ENCODE measurements at regions not wholly inside any gene's neighbourhood (a gene's known extent, or its start where the extent isn't known, plus 50 kb on each side); places are given as distances from the start of the nearest gene placed in this dataset.
"Not testable (repeated sequence)": the region's sequence is repeated elsewhere in the genome, so short reads cannot be mapped to it uniquely, and the experiment has no call there.

DNA sequence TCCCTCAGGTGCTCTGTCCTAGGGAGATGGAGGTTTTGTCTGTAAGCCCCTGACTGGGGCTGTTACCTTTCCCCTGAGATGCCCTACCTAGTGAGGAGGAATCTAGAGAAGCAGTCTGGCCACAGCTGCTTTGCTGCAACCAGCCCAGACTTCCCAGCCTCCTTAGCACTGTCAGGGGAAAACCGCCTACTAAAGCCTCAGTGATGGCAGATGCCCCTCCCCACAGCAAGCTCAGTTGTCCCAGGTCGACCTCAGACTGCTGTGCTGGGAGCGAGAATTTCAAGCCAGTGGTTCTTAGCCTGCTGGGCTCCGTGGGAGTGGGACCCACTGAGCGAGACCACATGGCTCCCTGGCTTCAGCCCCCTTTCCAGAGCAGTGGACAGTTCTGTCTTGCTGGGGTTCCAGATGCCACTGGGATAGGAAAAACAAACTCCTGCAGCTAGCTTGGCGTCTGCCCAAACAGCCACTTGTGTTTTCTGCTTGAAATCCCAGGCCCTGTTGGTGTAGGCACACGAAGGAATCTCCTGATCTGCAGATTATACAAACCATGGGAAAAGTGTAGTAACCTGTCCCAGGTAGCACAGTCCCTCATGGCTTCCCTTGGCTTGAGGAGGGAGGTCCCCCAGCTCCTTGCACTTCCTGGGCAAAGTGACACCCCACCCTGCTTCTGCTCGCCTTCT, 146.4 kb upstream of the PROKR2 start:
- no peaks in the 10 kb centered on the region for H3K4me1 Mint-ChIP-seq
- Histone ChIP-seq H3K4me3 (no peak overlapping the region), H4K20me1 (ENCODE audit: low read depth) (no peaks in the 10 kb centered on the region), H3K27me3 (no peaks in the 10 kb centered on the region), H3K27ac (no peak overlapping the region), H3F3A (ENCODE audit: low read depth) (no peaks in the 10 kb centered on the region), H3K4me2 (no peak overlapping the region), H3K36me3 (no peaks in the 10 kb centered on the region), H3K9me3 (ENCODE audit: low read depth) (no peaks in the 10 kb centered on the region), H3K4me1 (no peaks in the 10 kb centered on the region), H2AFZ (replicated peaks) (no peak overlapping the region), H3K9ac (no peak overlapping the region), H3K79me2 (ENCODE audit: low read depth) (no peaks in the 10 kb centered on the region)
- peaks cover 13% of the 10 kb centered on the region for H3K9me3 Mint-ChIP-seq
- H3K27me3 Mint-ChIP-seq (ENCODE audit: insufficient read depth, low read depth), result peaks cover 2% of the 10 kb centered on the region
- no peak for DNase-seq (ENCODE audit: low spot score)
- no peak overlapping the region for H3K4me3 Mint-ChIP-seq
- no peaks in the 10 kb centered on the region for H3K36me3 Mint-ChIP-seq
- H3K27ac Mint-ChIP-seq, result no peak overlapping the region
- TF ChIP-seq EZH2phosphoT487 (IDR thresholded peaks at IDR 0.05), result no peak
- TF ChIP-seq EZH2 (IDR thresholded peaks at IDR 0.05), result no peak
- TF ChIP-seq, protein P1, sequence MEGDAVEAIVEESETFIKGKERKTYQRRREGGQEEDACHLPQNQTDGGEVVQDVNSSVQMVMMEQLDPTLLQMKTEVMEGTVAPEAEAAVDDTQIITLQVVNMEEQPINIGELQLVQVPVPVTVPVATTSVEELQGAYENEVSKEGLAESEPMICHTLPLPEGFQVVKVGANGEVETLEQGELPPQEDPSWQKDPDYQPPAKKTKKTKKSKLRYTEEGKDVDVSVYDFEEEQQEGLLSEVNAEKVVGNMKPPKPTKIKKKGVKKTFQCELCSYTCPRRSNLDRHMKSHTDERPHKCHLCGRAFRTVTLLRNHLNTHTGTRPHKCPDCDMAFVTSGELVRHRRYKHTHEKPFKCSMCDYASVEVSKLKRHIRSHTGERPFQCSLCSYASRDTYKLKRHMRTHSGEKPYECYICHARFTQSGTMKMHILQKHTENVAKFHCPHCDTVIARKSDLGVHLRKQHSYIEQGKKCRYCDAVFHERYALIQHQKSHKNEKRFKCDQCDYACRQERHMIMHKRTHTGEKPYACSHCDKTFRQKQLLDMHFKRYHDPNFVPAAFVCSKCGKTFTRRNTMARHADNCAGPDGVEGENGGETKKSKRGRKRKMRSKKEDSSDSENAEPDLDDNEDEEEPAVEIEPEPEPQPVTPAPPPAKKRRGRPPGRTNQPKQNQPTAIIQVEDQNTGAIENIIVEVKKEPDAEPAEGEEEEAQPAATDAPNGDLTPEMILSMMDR (IDR thresholded peaks at IDR 0.05), result no peak

DNA sequence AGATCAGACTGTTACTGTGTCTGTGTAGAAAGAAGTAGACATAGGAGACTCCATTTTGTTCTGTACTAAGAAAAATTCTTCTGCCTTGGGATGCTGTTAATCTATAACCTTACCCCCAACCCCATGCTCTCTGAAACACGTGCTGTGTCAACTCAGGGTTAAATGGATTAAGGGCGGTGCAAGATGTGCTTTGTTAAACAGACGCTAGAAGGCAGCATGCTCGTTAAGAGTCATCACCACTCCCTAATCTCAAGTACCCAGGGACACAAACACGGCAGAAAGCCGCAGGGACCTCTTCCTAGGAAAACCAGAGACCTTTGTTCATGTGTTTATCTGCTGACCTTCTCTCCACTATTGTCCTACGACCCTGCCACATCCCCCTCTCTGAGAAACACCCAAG, 137.0 kb upstream of the PROKR2 start:
- not testable (repeated sequence) for H3K9me3 ChIP-seq (ENCODE audit: low read depth); H3K27me3 ChIP-seq; H3K4me3 ChIP-seq; H3K27me3 Mint-ChIP-seq (ENCODE audit: insufficient read depth, low read depth); H3K4me2 ChIP-seq; H3K27ac Mint-ChIP-seq; H3K79me2 ChIP-seq (ENCODE audit: low read depth); H3F3A ChIP-seq (ENCODE audit: low read depth); H3K27ac ChIP-seq; H2AFZ ChIP-seq (replicated peaks); H3K9me3 Mint-ChIP-seq; H3K36me3 ChIP-seq; H3K36me3 Mint-ChIP-seq; DNase-seq (ENCODE audit: low spot score); H3K9ac ChIP-seq; H4K20me1 ChIP-seq (ENCODE audit: low read depth); H3K4me1 ChIP-seq; H3K4me1 Mint-ChIP-seq; H3K4me3 Mint-ChIP-seq

DNA sequence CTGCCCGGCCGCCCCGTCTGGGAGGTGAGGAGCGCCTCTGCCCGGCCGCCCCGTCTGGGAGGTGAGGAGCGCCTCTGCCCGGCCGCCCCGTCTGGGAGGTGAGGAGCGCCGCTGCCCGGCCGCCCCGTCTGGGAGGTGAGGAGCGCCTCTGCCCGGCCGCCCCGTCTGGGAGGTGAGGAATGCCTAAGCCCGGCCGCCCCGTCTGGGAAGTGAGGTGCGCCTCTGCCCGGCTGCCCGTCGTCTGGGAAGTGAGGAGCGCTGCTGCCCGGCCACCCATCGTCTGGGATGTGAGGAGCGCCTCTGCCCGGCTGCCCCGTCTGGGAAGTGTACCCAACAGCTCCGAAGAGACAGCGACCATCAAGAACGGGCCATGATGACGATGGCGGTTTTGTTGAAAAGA, 136.6 kb upstream of the PROKR2 start:
- not testable (repeated sequence) for H3K4me1 Mint-ChIP-seq, H3K4me2 ChIP-seq, H3K36me3 Mint-ChIP-seq

DNA sequence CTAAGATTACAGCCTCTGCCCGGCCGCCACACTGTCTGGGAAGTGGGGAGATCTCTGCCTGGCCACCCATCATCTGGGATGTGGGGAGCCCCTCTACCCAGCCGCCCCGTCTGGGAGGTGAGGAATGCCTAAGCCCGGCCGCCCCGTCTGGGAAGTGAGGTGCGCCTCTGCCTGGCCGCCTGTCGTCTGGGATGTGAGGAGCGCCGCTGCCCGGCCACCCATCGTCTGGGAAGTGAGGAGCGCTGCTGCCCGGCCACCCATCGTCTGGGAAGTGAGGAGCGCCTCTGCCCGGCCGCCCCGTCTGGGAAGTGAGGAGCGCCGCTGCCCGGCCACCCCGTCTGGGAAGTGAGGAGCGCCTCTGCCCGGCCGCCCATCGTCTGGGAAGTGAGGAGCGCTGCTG, 135.9 kb upstream of the PROKR2 start:
- H2AFZ ChIP-seq (replicated peaks); H3K27me3 Mint-ChIP-seq (ENCODE audit: insufficient read depth, low read depth); H3K4me3 Mint-ChIP-seq; H3K4me2 ChIP-seq; H3K27ac Mint-ChIP-seq; H3K79me2 ChIP-seq (ENCODE audit: low read depth); H4K20me1 ChIP-seq (ENCODE audit: low read depth); H3K9me3 ChIP-seq (ENCODE audit: low read depth); H3K27ac ChIP-seq; H3K36me3 ChIP-seq; H3K4me1 Mint-ChIP-seq; H3F3A ChIP-seq (ENCODE audit: low read depth); H3K4me3 ChIP-seq; H3K36me3 Mint-ChIP-seq; H3K9ac ChIP-seq; H3K4me1 ChIP-seq; H3K9me3 Mint-ChIP-seq; DNase-seq (ENCODE audit: low spot score); H3K27me3 ChIP-seq: not testable (repeated sequence)

More for the DNA sequence above, 136.6 kb upstream of the PROKR2 start:
- H3K9ac ChIP-seq; H3K27ac ChIP-seq; H3K9me3 ChIP-seq (ENCODE audit: low read depth); H4K20me1 ChIP-seq (ENCODE audit: low read depth); H3K9me3 Mint-ChIP-seq; H3K27me3 Mint-ChIP-seq (ENCODE audit: insufficient read depth, low read depth); H3K79me2 ChIP-seq (ENCODE audit: low read depth); DNase-seq (ENCODE audit: low spot score); H2AFZ ChIP-seq (replicated peaks); H3F3A ChIP-seq (ENCODE audit: low read depth); H3K27me3 ChIP-seq; H3K36me3 ChIP-seq; H3K4me3 Mint-ChIP-seq; H3K27ac Mint-ChIP-seq; H3K4me3 ChIP-seq; H3K4me1 ChIP-seq: not testable (repeated sequence)

DNA sequence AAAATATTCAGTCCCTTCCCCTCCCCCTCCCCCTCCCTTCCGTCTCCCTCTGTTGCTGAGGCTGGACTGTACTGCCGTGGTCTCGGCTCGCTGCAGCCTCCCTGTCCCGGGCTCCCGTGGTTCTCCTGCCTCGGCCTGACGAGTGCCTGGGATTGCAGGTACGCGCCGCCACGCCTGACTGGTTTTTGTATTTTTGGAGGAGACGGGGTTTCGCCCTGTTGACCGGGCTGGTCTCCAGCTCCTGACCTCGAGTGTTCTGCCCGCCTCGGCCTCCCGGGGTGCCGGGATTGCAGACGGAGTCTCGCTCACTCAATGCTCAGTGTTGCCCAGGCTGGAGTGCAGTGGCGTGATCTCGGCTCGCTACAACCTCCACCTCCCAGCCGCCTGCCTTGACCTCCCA, 135.5 kb upstream of the PROKR2 start:
- not testable (repeated sequence) for H3K9me3 Mint-ChIP-seq; H3K9me3 ChIP-seq (ENCODE audit: low read depth); H3K27me3 Mint-ChIP-seq (ENCODE audit: insufficient read depth, low read depth); H3K4me2 ChIP-seq; H3K79me2 ChIP-seq (ENCODE audit: low read depth); H3K4me1 ChIP-seq; H3K36me3 Mint-ChIP-seq; H3F3A ChIP-seq (ENCODE audit: low read depth); H4K20me1 ChIP-seq (ENCODE audit: low read depth); H3K27ac Mint-ChIP-seq; H3K9ac ChIP-seq; DNase-seq (ENCODE audit: low spot score); H3K36me3 ChIP-seq; H3K4me3 ChIP-seq; H3K27ac ChIP-seq; H3K4me3 Mint-ChIP-seq; H2AFZ ChIP-seq (replicated peaks); H3K27me3 ChIP-seq; H3K4me1 Mint-ChIP-seq

Data from neural progenitor cell (in vitro differentiated cells).